Activated CD8-positive, alpha-beta memory T cell treated with anti-CD3 and anti-CD28 coated beads, Interleukin-2, amount 50 U/mL, for 48 hours (primary cell): ENCODE measurements at regions not wholly inside any gene's neighbourhood (a gene's known extent, or its start where the extent isn't known, plus 50 kb on each side); places are given as distances from the start of the nearest gene placed in this dataset.
"Not testable (repeated sequence)": the region's sequence is repeated elsewhere in the genome, so short reads cannot be mapped to it uniquely, and the experiment has no call there.

Experiments
- DNase-seq: peaks from one replicate; pipeline ENCODE4 v3.0.0-alpha.2; 2020

DNA sequence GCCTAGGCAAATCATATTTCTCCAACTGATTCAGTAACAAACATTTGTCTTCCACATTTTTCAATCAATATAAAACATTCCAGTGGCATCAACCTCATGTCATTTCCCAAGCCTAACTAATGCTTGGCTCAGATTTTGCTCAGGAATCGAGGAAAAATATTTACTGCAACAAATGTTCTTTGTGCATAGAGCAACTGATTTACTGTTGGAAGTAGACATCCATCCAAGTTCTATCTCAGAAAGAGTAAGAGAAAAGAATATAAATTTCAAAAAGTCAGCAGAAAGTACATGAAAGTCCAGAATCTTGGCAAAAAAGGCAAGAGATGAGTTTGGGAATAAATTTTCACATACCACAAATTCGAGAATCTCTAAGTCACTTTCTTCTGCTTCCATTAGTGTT lies 2245.0 kb upstream of the RAG2 start:
- DNase-seq, result no peak

DNA sequence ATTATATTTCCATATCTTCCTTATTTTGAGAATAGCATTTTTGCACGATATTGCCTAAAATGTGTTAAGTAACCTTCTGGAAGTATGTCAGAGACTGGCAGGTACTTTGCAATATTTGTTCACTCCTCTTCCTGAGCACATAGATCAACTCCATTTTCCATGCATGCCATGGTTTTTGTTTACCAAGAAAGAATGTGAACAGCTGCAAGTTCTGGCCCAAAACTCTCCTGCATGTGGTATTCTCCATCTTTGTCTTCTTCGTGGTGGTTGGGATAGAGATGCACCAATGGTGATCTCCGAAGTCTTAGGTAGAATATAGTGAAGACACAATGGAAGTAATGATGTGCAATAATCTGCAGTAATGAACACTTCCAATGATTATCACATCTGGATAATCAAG lies 2241.0 kb upstream of the RAG2 start:
- DNase-seq, result no peak

DNA sequence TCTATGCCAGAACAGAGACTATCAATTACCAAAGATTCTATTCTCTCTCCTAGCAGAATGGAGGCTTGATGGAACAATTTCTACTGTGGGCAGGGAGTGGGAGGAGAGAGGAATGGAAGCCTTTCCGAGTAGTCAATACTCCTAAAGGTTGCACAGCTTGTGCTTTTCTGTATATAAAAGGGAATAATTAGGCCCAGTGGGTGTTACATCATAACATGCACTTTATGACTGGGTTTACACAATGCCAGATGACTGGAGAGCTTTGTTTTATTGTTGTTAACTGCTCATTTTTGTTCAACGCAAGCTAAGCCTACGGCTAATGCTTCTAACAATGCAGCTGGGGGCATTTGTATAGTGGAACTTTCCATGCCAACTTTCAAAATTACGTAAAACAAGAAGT lies 2237.9 kb upstream of the RAG2 start:
- no peak for DNase-seq

- DNase-seq, result no peak
Measured at GRCh38 chr11:38824573-38824972, 2226.5 kb upstream of the RAG2 start.

DNA sequence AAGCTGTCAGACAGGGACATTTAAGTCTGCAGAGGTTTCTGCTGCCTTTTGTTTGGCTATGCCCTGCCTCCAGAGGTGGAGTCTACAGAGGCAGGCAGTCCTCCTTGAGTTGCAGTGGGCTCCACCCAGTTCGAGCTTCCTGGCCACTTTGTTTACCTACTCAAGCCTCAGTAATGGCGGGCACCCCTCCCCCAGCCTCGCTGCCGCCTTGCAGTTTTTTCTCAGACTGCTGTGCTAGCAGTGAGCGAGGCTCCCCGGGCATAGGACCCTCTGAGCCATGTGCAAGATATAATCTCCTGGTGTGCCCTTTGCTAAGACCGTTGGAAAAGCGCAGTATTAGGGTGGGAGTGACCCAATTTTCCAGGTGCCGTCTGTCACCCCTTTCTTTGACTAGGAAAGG lies 2223.8 kb upstream of the RAG2 start:
- DNase-seq, result not testable (repeated sequence)

DNA sequence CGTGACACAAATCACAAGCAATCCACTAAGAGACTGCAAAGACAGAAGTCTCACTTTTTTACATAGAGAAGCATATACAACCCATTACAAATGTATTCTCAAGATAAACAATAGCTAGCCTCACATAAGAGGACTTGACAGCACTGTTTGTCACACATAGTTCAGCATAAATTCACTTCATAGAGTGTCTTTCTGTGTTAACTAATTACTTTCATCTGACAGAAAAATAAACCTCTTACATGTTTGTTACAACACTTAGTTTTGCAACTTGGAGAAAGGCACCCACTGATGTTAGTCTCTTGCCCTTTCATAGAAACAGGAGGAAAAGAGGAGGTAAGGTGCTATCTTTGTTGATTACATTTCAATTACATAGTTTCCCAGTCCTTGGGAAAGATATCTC lies 2221.9 kb upstream of the RAG2 start:
- no peak for DNase-seq

DNA sequence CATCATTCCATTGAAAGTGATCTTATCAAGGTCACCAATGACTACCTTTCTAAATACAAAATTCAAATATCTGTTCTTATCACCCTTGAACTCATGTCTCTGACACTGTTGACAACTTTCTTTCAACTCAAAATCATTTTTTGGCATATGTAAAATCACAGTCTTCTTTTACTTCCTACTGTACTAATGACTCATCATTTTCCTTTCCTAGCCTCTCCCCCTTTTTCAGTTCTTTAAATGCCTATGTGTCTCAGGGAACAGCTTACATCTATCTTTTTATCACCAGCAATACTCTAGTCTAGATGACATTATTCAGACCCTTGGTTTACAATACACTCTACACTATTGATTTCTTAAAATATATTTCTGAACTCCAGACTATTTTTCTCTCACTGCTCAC lies 2220.7 kb upstream of the RAG2 start:
- DNase-seq, result no peak

DNA sequence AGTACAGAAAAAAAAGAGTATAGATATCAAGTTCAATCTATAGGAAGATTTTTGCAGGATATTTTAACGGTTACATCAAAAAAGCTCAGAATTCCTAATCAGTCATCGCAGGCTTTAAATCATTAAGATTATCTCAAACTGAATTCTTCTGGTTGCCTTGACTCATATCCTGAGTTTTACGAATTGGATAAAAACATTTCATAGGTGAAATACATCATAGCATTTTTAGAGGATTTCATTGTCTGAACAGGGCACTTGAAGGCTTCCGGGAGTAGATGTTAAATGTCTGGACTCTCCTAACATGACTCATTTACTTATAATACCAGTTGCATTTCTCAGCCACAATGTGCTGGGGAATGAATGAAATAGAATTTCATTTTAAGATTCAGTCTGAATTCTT lies 2216.6 kb upstream of the RAG2 start:
- no peak for DNase-seq

DNA sequence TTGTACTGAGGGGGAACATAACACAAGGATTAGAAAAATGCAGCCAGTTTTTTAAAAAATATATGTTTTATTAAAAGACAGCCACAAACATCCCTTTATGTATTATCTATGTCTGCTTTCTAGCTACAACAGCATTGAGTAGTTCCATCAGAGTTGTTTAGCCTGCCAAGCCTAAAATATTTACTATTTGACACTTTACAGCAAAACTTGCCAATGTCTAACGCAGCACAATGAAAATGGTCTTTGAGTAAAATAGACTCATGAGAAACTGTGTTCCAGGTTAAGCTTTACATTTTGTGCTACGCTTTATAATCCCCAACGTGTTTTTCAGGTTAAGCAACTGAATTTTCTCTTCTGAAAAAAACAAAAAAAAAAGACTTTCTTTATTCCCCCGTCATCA lies 2211.5 kb upstream of the RAG2 start:
- DNase-seq, result no peak

DNA sequence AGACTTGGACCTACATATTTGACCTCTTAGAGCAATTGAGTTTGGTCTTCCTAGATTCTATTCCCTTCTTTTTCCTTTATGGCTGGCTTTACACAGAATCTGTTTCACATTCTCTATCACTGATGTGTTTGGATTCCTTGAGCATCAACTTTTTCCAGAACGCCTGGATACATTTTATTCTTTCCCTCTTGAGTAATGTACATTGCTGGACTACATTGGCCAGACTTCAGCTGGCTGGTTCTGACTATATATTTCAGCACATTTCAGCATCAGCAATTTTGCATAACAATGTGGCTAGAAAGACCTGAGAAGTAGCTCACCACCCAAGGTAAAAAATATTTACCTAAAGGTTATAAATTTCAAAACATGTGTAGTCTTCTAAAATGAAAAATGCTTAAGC lies 2198.2 kb upstream of the RAG2 start:
- DNase-seq, result no peak

- DNase-seq, result no peak
Measured at GRCh38 chr11:38795027-38795426, 2197.0 kb upstream of the RAG2 start.

DNA sequence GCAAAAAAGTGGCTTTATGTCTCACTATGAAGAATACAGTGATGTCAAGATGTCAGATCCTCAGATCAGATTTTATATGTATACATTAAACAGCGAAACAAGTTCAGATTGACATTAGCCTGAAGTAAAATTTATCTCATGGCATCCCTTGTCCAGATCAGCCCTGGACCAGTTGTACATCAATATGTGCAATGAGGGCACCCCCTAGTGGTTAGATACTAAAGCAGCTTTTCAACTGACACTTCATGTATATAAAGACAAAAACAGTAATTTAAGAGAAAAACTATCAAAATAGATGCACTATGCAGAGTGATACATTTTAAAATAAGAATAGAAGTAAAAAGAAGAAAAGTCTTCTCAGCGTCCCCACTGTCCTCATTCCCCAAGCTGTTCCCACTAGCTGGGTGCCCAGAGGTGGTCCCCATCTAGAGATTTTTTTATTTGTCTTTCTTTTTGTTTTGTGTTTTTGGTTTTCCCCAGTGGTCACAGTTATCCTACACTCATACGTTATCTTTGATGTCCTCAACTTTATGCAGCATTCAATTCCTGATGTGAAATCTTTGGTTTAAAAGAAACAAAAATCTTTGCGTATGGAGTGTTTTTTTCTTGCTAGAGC lies 2193.4 kb upstream of the RAG2 start:
- DNase-seq, result no peak

DNA sequence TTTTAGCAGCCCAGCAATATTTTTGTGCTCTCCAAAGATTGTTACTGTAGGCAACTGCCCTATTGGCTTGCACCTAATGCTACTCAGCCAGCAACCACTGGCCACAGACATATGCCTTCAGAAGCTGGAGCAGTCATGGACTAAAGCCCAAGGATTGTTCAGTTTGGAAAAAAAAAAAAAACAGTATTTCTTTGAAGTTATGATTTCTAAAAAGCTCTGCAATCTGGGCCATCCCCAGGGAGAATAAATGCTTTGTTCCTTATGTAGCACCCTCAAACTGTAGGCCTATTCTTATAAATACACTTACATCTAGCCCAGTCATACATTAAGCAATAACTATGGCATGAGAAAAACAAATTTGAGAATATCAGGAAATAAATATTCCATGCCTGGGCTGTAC lies 2190.5 kb upstream of the RAG2 start:
- DNase-seq, result no peak

- no peak for DNase-seq
Measured at GRCh38 chr11:38784164-38784563, 2186.1 kb upstream of the RAG2 start.

GRCh38 chr11:38766796-38767195 lies 2168.8 kb upstream of the RAG2 start:
- DNase-seq, result no peak

DNA sequence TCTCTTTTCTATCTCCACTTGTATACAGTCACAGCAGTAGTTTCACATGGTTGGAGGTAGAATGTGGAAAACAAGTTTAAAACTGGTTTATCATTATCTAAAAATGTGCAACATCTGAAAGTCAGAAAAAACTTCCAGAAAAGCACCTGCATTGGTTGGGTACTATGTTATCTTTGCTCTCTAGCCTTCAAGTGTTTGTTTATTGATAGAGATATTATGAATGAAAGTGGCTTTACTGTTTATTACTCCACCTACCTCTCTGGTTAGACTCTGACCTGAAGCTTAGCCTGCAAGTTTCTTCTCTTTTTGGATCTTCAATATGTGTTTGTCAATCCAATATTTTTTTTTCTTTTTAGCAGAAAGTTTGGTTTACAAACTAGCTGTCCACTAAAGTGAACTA lies 2161.4 kb upstream of the RAG2 start:
- no peak for DNase-seq

DNA sequence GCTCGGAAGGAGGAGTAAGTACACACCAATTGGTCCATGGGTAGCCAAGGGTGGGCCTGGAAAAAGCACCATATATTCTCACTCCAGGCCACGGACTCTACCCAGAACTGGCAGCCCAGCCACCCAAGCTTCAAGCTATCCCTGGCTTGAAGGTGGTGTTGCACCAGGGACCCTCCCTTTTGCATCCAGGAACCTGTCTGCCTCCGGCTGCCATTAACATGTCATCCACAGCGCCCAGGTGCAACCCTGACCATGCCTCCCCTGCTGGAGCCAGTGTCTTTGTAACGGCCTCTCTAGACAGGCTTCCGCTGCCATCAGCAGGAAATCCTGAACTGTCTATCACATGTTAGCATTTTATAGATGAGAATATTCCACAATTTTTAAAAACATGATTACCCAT lies 2158.5 kb upstream of the RAG2 start:
- no peak for DNase-seq

GRCh38 chr11:38751421-38751820 lies 2153.4 kb upstream of the RAG2 start:
- DNase-seq, result no peak

- DNase-seq, result not testable (repeated sequence)
Measured at GRCh38 chr11:38746516-38746915, 2148.5 kb upstream of the RAG2 start.

DNA sequence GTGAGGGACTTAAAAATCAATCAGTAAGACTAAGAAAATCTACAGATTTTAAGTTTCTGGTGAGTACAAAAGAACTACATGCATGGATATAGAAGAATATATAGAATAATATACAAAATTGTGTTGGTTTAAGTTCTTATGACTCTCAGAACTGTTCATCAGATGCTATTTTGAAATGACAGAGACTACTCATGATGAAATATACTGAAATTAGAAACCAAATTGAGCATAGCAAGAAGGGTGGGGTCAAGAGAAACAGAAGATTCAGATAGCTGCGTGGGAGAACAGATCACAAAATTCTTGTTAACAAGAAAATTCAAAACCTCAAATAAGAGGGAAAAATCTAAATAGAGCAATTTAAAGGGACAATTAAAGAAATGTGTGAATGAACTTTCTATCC lies 2125.3 kb upstream of the RAG2 start:
- DNase-seq, result no peak

DNA sequence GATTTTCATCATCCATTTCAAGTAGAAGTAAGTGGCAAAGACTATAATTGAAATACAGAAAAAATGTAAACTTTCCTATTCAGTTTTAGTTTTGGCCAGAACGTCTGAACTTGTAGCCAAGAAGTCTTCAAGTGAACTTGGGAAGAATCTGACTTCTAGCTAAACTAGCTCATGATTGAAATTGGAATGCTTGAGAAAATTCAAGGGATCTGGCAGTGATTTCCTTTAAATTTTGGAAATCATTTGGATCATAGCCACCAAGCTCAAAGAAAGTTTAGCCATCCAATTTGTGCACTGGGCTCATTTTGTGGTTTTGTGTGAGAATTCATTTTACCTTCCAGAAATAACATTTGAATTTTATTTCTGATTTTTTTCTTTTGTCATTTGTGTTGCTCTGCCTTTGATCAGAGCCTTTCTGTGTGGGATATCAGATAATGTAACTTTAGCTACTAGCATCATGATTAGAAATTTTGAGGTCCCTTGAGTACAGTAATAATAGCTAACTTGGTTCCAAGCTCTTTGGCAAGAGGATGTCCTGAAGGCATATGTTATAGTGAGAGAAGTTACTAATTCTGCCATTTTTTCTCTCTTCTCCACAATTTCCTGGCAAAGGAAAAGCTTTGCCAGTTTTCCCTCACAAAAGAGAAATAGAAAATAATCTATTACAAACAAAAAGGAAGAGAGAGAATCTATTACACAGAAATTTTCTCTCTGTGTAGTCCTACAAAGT lies 2123.7 kb upstream of the RAG2 start:
- DNase-seq, result no peak

DNA sequence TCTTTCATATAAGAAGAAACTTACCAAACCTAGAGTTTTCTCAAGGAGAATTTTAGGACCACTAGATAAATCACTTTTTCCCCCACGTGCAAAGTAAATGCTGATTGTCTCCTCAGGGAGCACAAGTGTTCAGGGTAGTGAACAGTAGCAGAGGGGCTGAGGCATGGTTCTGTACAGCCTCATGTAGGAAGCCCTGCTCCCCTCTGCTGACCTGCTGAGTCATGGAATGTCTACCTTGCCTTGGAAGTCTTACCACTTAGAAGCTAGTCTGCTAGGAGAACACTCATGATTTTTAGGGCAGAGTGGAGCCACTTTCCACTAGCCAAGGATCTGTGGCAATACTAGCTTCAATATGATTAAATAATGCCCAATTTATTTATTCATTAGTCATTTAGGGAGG lies 2120.6 kb upstream of the RAG2 start:
- DNase-seq, result no peak

GRCh38 chr11:38718049-38718448 lies 2120.0 kb upstream of the RAG2 start:
- DNase-seq, result no peak

- DNase-seq, result no peak
Measured at GRCh38 chr11:38711110-38711509, 2113.1 kb upstream of the RAG2 start.

GRCh38 chr11:38710262-38710661 lies 2112.2 kb upstream of the RAG2 start:
- DNase-seq, result no peak
